K562 (cell line): ENCODE measurements at regions not wholly inside any gene's neighbourhood (a gene's known extent, or its start where the extent isn't known, plus 50 kb on each side); places are given as distances from the start of the nearest gene placed in this dataset.

Source experiments
- BHLHE40 ChIP-seq: IDR thresholded peaks from 2 replicates; pipeline ENCODE4 v1.6.1; 2011; ENCODE audit warnings: low read length, improper control_type of control experiment
- CREB3 ChIP-seq: fragments of 450-650 bp; conservative IDR thresholded peaks from 2 replicates; pipeline ENCODE4 v1.6.1; 2016; ENCODE audit warnings: missing genetic modification characterization, low read depth, mild to moderate bottlenecking, missing compliant biosample characterization, moderate library complexity
- ELF1 ChIP-seq: fragments of 200-800 bp; sonication (Bioruptor generic); IDR thresholded peaks from 2 replicates; pipeline ENCODE4 v1.6.1; 2016; ENCODE audit warnings: missing genetic modification characterization, missing compliant biosample characterization
- HES1 ChIP-seq: fragments of 450-650 bp; IDR thresholded peaks from 2 replicates; pipeline ENCODE4 v1.6.1; 2016; ENCODE audit warnings: low read depth, mild to moderate bottlenecking, moderate library complexity
- PHTF2 ChIP-seq: fragments of 250-450 bp; sonication (Bioruptor Pico); IDR thresholded peaks from 2 replicates; pipeline ENCODE4 v1.5.0; 2021; ENCODE audit warnings: mild to moderate bottlenecking
- STAT6 ChIP-seq: sonication (generic); formaldehyde crosslinking; IDR thresholded peaks from 2 replicates; pipeline ENCODE4 v1.8.1; 2023; ENCODE audit warnings: mild to moderate bottlenecking, missing genetic modification reagents
- ZEB2 ChIP-seq: fragments of 450-650 bp; IDR thresholded peaks from 2 replicates; pipeline ENCODE4 v1.6.1; 2016
- ZNF217 ChIP-seq: sonication (generic); formaldehyde crosslinking; IDR thresholded peaks from 2 replicates; pipeline ENCODE4 v1.8.0; 2022; ENCODE audit warnings: mild to moderate bottlenecking, missing genetic modification reagents
- TF ChIP-seq, protein P1 (sequence below): fragments of 450-650 bp; IDR thresholded peaks from 2 replicates; pipeline ENCODE4 v1.6.1; 2014; ENCODE audit warnings: low read depth, mild to moderate bottlenecking, moderate library complexity, borderline replicate concordance
- TF ChIP-seq, protein P2 (sequence below): IDR thresholded peaks from 2 replicates; pipeline ENCODE4 v1.6.1; 2011; ENCODE audit warnings: borderline replicate concordance, low read depth, mild to moderate bottlenecking, moderate library complexity, low read length; ENCODE audit not compliant: insufficient read depth, poor library complexity, severe bottlenecking

GRCh38 chr5:52598968-52599367 is 188.7 kb upstream of the ITGA1 start (continued):
- TF ChIP-seq STAT6 (CRISPR knock-in tag) (no peak), ZEB2 (no peak), ZNF217 (CRISPR knock-in tag) (no peak), BHLHE40 (no peak), ELF1 (tag) (no peak), CREB3 (no peak), HES1 (no peak), PHTF2 (CRISPR knock-in tag) (no peak)
- TF ChIP-seq, protein P1, sequence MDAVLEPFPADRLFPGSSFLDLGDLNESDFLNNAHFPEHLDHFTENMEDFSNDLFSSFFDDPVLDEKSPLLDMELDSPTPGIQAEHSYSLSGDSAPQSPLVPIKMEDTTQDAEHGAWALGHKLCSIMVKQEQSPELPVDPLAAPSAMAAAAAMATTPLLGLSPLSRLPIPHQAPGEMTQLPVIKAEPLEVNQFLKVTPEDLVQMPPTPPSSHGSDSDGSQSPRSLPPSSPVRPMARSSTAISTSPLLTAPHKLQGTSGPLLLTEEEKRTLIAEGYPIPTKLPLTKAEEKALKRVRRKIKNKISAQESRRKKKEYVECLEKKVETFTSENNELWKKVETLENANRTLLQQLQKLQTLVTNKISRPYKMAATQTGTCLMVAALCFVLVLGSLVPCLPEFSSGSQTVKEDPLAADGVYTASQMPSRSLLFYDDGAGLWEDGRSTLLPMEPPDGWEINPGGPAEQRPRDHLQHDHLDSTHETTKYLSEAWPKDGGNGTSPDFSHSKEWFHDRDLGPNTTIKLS = no peak
- TF ChIP-seq, protein P2, sequence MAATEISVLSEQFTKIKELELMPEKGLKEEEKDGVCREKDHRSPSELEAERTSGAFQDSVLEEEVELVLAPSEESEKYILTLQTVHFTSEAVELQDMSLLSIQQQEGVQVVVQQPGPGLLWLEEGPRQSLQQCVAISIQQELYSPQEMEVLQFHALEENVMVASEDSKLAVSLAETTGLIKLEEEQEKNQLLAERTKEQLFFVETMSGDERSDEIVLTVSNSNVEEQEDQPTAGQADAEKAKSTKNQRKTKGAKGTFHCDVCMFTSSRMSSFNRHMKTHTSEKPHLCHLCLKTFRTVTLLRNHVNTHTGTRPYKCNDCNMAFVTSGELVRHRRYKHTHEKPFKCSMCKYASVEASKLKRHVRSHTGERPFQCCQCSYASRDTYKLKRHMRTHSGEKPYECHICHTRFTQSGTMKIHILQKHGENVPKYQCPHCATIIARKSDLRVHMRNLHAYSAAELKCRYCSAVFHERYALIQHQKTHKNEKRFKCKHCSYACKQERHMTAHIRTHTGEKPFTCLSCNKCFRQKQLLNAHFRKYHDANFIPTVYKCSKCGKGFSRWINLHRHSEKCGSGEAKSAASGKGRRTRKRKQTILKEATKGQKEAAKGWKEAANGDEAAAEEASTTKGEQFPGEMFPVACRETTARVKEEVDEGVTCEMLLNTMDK = no peak
